ENCODE measurements at regions not wholly inside any gene's neighbourhood (a gene's known extent, or its start where the extent isn't known, plus 50 kb on each side); places are given as distances from the start of the nearest gene placed in this dataset.

- Histone ChIP-seq H3K9me3 (ENCODE audit: control insufficient read depth, insufficient read depth, low read length) (no peaks in the 10 kb centered on the region), H3K9ac (ENCODE audit: low read depth, low read length) (no peak overlapping the region), H3K36me3 (ENCODE audit: control insufficient read depth, insufficient read depth, low read length) (no peaks in the 10 kb centered on the region), H3K4me1 (ENCODE audit: control insufficient read depth, insufficient read depth, low read length) (peaks cover 16% of the 10 kb centered on the region), H3K27ac (ENCODE audit: low read depth, low read length) (no peak overlapping the region), H3K4me3 (ENCODE audit: low read depth, low read length) (no peak overlapping the region), H3K27me3 (ENCODE audit: control insufficient read depth, insufficient read depth, low read length) (no peaks in the 10 kb centered on the region)
These were observed 254.4 kb upstream of the ZMIZ1 start for GRCh38 chr10:78814407-78814806.

DNA sequence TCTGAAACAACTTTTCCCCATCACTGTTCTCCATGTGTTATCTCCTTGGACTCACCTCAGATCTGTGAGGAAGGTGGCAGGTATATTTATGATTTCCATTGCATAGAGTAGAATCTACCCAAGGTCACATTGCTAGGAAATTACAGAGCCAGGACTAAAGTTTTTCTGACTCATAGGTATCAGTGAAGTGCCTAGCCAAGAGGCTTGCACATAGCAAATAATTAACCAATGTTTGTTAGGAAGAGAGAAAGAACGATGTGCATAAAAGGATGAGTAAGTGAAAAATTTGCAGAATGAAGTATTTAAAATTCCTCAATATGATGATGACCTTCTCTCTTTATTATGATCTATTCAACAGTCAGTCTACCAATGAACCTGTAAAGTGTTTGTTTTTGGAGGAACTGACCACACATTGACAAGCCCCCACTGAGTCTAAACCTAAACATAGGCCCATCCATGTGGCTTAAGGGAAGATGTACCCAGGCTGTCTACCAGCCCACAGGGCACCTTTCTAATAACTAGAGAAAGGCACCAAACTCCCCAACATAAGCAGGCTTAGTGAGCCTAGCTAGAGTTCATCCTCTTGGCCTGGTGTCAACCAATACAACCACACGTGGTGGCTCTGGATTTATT lies 252.9 kb upstream of the ZMIZ1 start:
- Histone ChIP-seq H3K36me3 (ENCODE audit: control insufficient read depth, insufficient read depth, low read length) (no peaks in the 10 kb centered on the region), H3K9me3 (ENCODE audit: control insufficient read depth, insufficient read depth, low read length) (no peaks in the 10 kb centered on the region), H3K4me3 (ENCODE audit: low read depth, low read length) (no peak overlapping the region), H3K27me3 (ENCODE audit: control insufficient read depth, insufficient read depth, low read length) (no peaks in the 10 kb centered on the region), H3K27ac (ENCODE audit: low read depth, low read length) (no peak overlapping the region), H3K4me1 (ENCODE audit: control insufficient read depth, insufficient read depth, low read length) (peaks cover 16% of the 10 kb centered on the region), H3K9ac (ENCODE audit: low read depth, low read length) (no peak overlapping the region)

- peaks cover 16% of the 10 kb centered on the region for H3K4me1 ChIP-seq (ENCODE audit: control insufficient read depth, insufficient read depth, low read length)
- H3K9ac ChIP-seq (ENCODE audit: low read depth, low read length) = no peak overlapping the region
- H3K9me3 ChIP-seq (ENCODE audit: control insufficient read depth, insufficient read depth, low read length) = no peaks in the 10 kb centered on the region
- no peaks in the 10 kb centered on the region for H3K27me3 ChIP-seq (ENCODE audit: control insufficient read depth, insufficient read depth, low read length)
- H3K4me3 ChIP-seq (ENCODE audit: low read depth, low read length) = no peak overlapping the region
- no peaks in the 10 kb centered on the region for H3K36me3 ChIP-seq (ENCODE audit: control insufficient read depth, insufficient read depth, low read length)
- H3K27ac ChIP-seq (ENCODE audit: low read depth, low read length) = no peak overlapping the region
These were observed 251.4 kb upstream of the ZMIZ1 start for GRCh38 chr10:78817361-78817760.

- no peaks in the 10 kb centered on the region for H3K36me3 ChIP-seq (ENCODE audit: control insufficient read depth, insufficient read depth, low read length)
- no peaks in the 10 kb centered on the region for H3K27me3 ChIP-seq (ENCODE audit: control insufficient read depth, insufficient read depth, low read length)
- peaks cover 16% of the 10 kb centered on the region for H3K4me1 ChIP-seq (ENCODE audit: control insufficient read depth, insufficient read depth, low read length)
- no peak overlapping the region for H3K4me3 ChIP-seq (ENCODE audit: low read depth, low read length)
- H3K27ac ChIP-seq (ENCODE audit: low read depth, low read length) = peak overlapping the region; percentile 18
- no peaks in the 10 kb centered on the region for H3K9me3 ChIP-seq (ENCODE audit: control insufficient read depth, insufficient read depth, low read length)
- no peak overlapping the region for H3K9ac ChIP-seq (ENCODE audit: low read depth, low read length)
These were observed 251.0 kb upstream of the ZMIZ1 start for GRCh38 chr10:78817804-78818203.

DNA sequence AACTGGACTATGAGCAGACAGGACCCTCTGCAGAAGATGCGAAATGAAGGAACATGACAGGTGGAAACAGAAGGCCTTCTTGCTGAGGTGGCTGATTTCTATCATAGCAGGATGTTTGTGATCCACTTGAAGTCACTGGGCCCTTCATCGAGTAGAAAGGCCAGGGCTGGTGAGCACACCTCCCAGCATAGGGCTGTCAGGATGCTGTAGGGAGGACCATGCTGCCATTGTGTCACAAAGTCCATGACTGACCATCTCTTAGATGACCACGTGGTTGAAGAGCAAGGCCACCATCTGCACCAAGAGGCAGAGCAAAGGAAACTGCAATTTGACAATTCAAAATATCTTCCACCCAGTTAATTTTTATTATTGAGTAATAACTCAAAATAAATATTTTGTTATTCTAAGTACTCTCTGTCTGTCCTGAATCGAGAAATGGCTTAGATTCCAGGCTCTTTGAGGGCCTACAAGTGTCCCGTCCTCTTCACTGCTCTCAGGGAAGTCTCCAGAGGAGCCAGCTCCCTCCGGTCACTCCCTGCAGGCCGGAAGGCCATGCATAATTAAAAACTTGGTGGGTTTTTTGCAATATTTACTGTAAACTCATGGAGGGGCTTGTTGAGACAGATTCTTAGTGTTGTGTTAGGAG lies 249.3 kb upstream of the ZMIZ1 start:
- H3K4me1 ChIP-seq (ENCODE audit: control insufficient read depth, insufficient read depth, low read length) = peaks cover 16% of the 10 kb centered on the region
- no peaks in the 10 kb centered on the region for H3K9me3 ChIP-seq (ENCODE audit: control insufficient read depth, insufficient read depth, low read length)

GRCh38 chr10:78820007-78820362 lies 248.8 kb upstream of the ZMIZ1 start:
- peaks cover 16% of the 10 kb centered on the region for H3K4me1 ChIP-seq (ENCODE audit: control insufficient read depth, insufficient read depth, low read length)
- H3K9me3 ChIP-seq (ENCODE audit: control insufficient read depth, insufficient read depth, low read length) = no peaks in the 10 kb centered on the region
- H3K4me3 ChIP-seq (ENCODE audit: low read depth, low read length) = no peak overlapping the region
- no peak overlapping the region for H3K27ac ChIP-seq (ENCODE audit: low read depth, low read length)
- no peak overlapping the region for H3K9ac ChIP-seq (ENCODE audit: low read depth, low read length)
- H3K36me3 ChIP-seq (ENCODE audit: control insufficient read depth, insufficient read depth, low read length) = no peaks in the 10 kb centered on the region
- no peaks in the 10 kb centered on the region for H3K27me3 ChIP-seq (ENCODE audit: control insufficient read depth, insufficient read depth, low read length)

More for the DNA sequence above, 249.3 kb upstream of the ZMIZ1 start:
- H3K27ac ChIP-seq (ENCODE audit: low read depth, low read length) = no peak overlapping the region
- no peak overlapping the region for H3K4me3 ChIP-seq (ENCODE audit: low read depth, low read length)
- no peaks in the 10 kb centered on the region for H3K27me3 ChIP-seq (ENCODE audit: control insufficient read depth, insufficient read depth, low read length)
- H3K9ac ChIP-seq (ENCODE audit: low read depth, low read length) = no peak overlapping the region
- H3K36me3 ChIP-seq (ENCODE audit: control insufficient read depth, insufficient read depth, low read length) = no peaks in the 10 kb centered on the region

DNA sequence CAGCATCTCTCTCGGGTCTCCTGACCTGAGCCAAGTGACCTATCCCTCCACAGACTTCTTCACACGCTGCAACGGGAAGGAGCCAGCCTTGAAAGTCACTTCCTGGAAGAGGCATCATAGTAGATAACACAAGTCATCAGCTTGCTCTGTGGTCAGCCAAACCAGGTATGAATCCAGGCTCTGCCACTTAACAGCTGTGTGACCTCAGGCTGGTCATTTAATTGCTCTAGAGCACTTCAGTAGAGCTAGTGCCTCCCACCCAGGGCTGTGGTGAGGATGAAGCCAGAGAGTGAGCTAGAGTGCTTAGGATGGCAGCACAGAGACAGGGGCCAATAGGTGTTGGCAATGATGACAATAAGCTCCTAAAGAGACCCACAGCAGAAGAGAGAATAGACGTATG lies 247.7 kb upstream of the ZMIZ1 start:
- no peaks in the 10 kb centered on the region for H3K9me3 ChIP-seq (ENCODE audit: control insufficient read depth, insufficient read depth, low read length)
- H3K27me3 ChIP-seq (ENCODE audit: control insufficient read depth, insufficient read depth, low read length) = no peaks in the 10 kb centered on the region
- no peak overlapping the region for H3K27ac ChIP-seq (ENCODE audit: low read depth, low read length)
- H3K36me3 ChIP-seq (ENCODE audit: control insufficient read depth, insufficient read depth, low read length) = no peaks in the 10 kb centered on the region
- no peak overlapping the region for H3K4me3 ChIP-seq (ENCODE audit: low read depth, low read length)
- no peak overlapping the region for H3K9ac ChIP-seq (ENCODE audit: low read depth, low read length)
- H3K4me1 ChIP-seq (ENCODE audit: control insufficient read depth, insufficient read depth, low read length) = peaks cover 16% of the 10 kb centered on the region

GRCh38 chr10:78828647-78829539 lies 239.9 kb upstream of the ZMIZ1 start:
- Histone ChIP-seq H3K4me3 (ENCODE audit: low read depth, low read length) (no peak overlapping the region), H3K9ac (ENCODE audit: low read depth, low read length) (no peak overlapping the region), H3K27ac (ENCODE audit: low read depth, low read length) (no peak overlapping the region), H3K9me3 (ENCODE audit: control insufficient read depth, insufficient read depth, low read length) (peaks cover 5% of the 10 kb centered on the region; the same call in 1 of the 2 replicates), H3K27me3 (ENCODE audit: control insufficient read depth, insufficient read depth, low read length) (no peaks in the 10 kb centered on the region), H3K36me3 (ENCODE audit: control insufficient read depth, insufficient read depth, low read length) (no peaks in the 10 kb centered on the region), H3K4me1 (ENCODE audit: control insufficient read depth, insufficient read depth, low read length) (no peaks in the 10 kb centered on the region)

GRCh38 chr10:78829565-78829964 lies 239.2 kb upstream of the ZMIZ1 start:
- H3K4me1 ChIP-seq (ENCODE audit: control insufficient read depth, insufficient read depth, low read length) = no peaks in the 10 kb centered on the region
- H3K9me3 ChIP-seq (ENCODE audit: control insufficient read depth, insufficient read depth, low read length) = peaks cover 9% of the 10 kb centered on the region

GRCh38 chr10:78830062-78830975 lies 238.4 kb upstream of the ZMIZ1 start:
- Histone ChIP-seq H3K4me1 (ENCODE audit: control insufficient read depth, insufficient read depth, low read length) (no peaks in the 10 kb centered on the region), H3K27me3 (ENCODE audit: control insufficient read depth, insufficient read depth, low read length) (no peaks in the 10 kb centered on the region), H3K27ac (ENCODE audit: low read depth, low read length) (no peak overlapping the region), H3K36me3 (ENCODE audit: control insufficient read depth, insufficient read depth, low read length) (no peaks in the 10 kb centered on the region), H3K9me3 (ENCODE audit: control insufficient read depth, insufficient read depth, low read length) (peaks cover 9% of the 10 kb centered on the region), H3K4me3 (ENCODE audit: low read depth, low read length) (no peak overlapping the region), H3K9ac (ENCODE audit: low read depth, low read length) (no peak overlapping the region)

More at GRCh38 chr10:78829565-78829964, 239.2 kb upstream of the ZMIZ1 start:
- Histone ChIP-seq H3K9ac (ENCODE audit: low read depth, low read length) (no peak overlapping the region), H3K27me3 (ENCODE audit: control insufficient read depth, insufficient read depth, low read length) (no peaks in the 10 kb centered on the region), H3K36me3 (ENCODE audit: control insufficient read depth, insufficient read depth, low read length) (no peaks in the 10 kb centered on the region), H3K27ac (ENCODE audit: low read depth, low read length) (no peak overlapping the region), H3K4me3 (ENCODE audit: low read depth, low read length) (no peak overlapping the region)
